ENCODE measurements at regions not wholly inside any gene's neighbourhood (a gene's known extent, or its start where the extent isn't known, plus 50 kb on each side); places are given as distances from the start of the nearest gene placed in this dataset.

GRCh38 chr5:10857338-10857733 lies 96.3 kb upstream of the DAP start:
- Histone ChIP-seq H3K27ac (replicated peaks; ENCODE audit: low read length) (peak overlapping the region; percentile 9), H3K14ac (ENCODE audit: low read length) (no peak overlapping the region), H2BK5ac (ENCODE audit: low read length) (peak overlapping the region; percentile 35), H2BK12ac (ENCODE audit: low read length) (peak overlapping the region; percentile 76), H4K91ac (ENCODE audit: low read depth, low read length, poor library complexity) (no peak overlapping the region), H2BK15ac (ENCODE audit: low read length) (no peak overlapping the region), H3K9me3 (replicated peaks in 1 of 2; ENCODE audit: control insufficient read depth in 2 of 2, insufficient read depth in 1 of 2, low read depth in 1 of 2, low read length in 2 of 2) (peaks cover 0 to 2% of the 10 kb centered on the region in 2 donors), H3K23ac (ENCODE audit: low read depth, low read length, poor library complexity) (no peak overlapping the region), H2AFZ (ENCODE audit: low read length) (peak overlapping the region; percentile 87), H4K8ac (ENCODE audit: low read depth, low read length) (no peak overlapping the region), H3K4ac (ENCODE audit: low read length) (no peak overlapping the region), H3K18ac (ENCODE audit: low read length) (peak overlapping the region; percentile 73), H3K27me3 (ENCODE audit: control insufficient read depth in 3 of 3, insufficient read depth in 3 of 3, low read depth in 1 of 3, low read length in 3 of 3) (peaks cover 0 to 21% (median 20%) of the 10 kb centered on the region in 3 experiments), H3K4me3 (ENCODE audit: low read length in 2 of 2) (peak overlapping the region in 1 of 2 donors; percentile 26), H3K4me1 (ENCODE audit: control insufficient read depth in 2 of 2, insufficient read depth in 1 of 2, low read depth in 1 of 2, low read length in 2 of 2) (peaks cover 14 to 36% of the 10 kb centered on the region in 2 donors), H3K9ac (ENCODE audit: low read depth, low read length, poor library complexity) (no peak overlapping the region), H2AK5ac (ENCODE audit: low read depth, low read length) (peak overlapping the region; percentile 22), H3K36me3 (replicated peaks in 1 of 2; ENCODE audit: control insufficient read depth in 2 of 2, insufficient read depth in 2 of 2, low read length in 2 of 2) (no peaks in the 10 kb centered on the region), H3K4me2 (ENCODE audit: insufficient read depth, low read length, poor library complexity, severe bottlenecking) (no peak overlapping the region), H3K79me1 (ENCODE audit: low read depth, low read length) (no peaks in the 10 kb centered on the region), H2BK120ac (ENCODE audit: low read depth, low read length) (peak overlapping the region; percentile 20)
- DNase-seq (ENCODE audit: low spot score), result no peak
- WGBS, 2 donors (ENCODE audit: extremely low coverage in 2 of 2, insufficient read length in 2 of 2, insufficient replicate concordance in 1 of 2), result no CpG with 5 or more reads among the region's 11 CpGs

- Histone ChIP-seq H2BK5ac (ENCODE audit: low read length) (no peak overlapping the region), H3K9ac (ENCODE audit: low read depth, low read length, poor library complexity) (peak overlapping the region; percentile 80), H3K18ac (ENCODE audit: low read length) (peak overlapping the region; percentile 90), H3K79me1 (ENCODE audit: low read depth, low read length) (no peaks in the 10 kb centered on the region), H3K23ac (ENCODE audit: low read depth, low read length, poor library complexity) (no peak overlapping the region), H3K27me3 (ENCODE audit: control insufficient read depth in 3 of 3, insufficient read depth in 3 of 3, low read depth in 1 of 3, low read length in 3 of 3) (peaks cover 0 to 21% (median 20%) of the 10 kb centered on the region in 3 experiments), H2AK5ac (ENCODE audit: low read depth, low read length) (peak overlapping the region; percentile 66), H3K27ac (replicated peaks; ENCODE audit: low read length) (peak overlapping the region; percentile 71), H2BK120ac (ENCODE audit: low read depth, low read length) (no peak overlapping the region), H4K8ac (ENCODE audit: low read depth, low read length) (no peak overlapping the region), H2BK12ac (ENCODE audit: low read length) (peak overlapping the region; percentile 97), H3K4ac (ENCODE audit: low read length) (no peak overlapping the region), H2BK15ac (ENCODE audit: low read length) (no peak overlapping the region), H3K36me3 (replicated peaks in 1 of 2; ENCODE audit: control insufficient read depth in 2 of 2, insufficient read depth in 2 of 2, low read length in 2 of 2) (no peaks in the 10 kb centered on the region), H3K4me2 (ENCODE audit: insufficient read depth, low read length, poor library complexity, severe bottlenecking) (peak overlapping the region; percentile 38), H2AFZ (ENCODE audit: low read length) (peak overlapping the region; percentile 87), H3K4me3 (ENCODE audit: low read length in 2 of 2) (peak overlapping the region; percentile 13 to 26), H3K4me1 (ENCODE audit: control insufficient read depth in 2 of 2, insufficient read depth in 1 of 2, low read depth in 1 of 2, low read length in 2 of 2) (peaks cover 14 to 36% of the 10 kb centered on the region in 2 donors), H3K14ac (ENCODE audit: low read length) (no peak overlapping the region), H3K9me3 (replicated peaks in 1 of 2; ENCODE audit: control insufficient read depth in 2 of 2, insufficient read depth in 1 of 2, low read depth in 1 of 2, low read length in 2 of 2) (peaks cover 0 to 2% of the 10 kb centered on the region in 2 donors), H4K91ac (ENCODE audit: low read depth, low read length, poor library complexity) (peak overlapping the region; percentile 76)
- DNase-seq (ENCODE audit: low spot score), result peak; percentile 92
- no CpG with 5 or more reads among the region's 16 CpGs for WGBS, 2 donors (ENCODE audit: extremely low coverage in 2 of 2, insufficient read length in 2 of 2, insufficient replicate concordance in 1 of 2)
Measured at GRCh38 chr5:10856683-10857337, 95.8 kb upstream of the DAP start.

- H3K4me2 ChIP-seq (ENCODE audit: insufficient read depth, low read length, poor library complexity, severe bottlenecking), result no peak overlapping the region
- H3K9me3 ChIP-seq (replicated peaks in 1 of 2; ENCODE audit: control insufficient read depth in 2 of 2, insufficient read depth in 1 of 2, low read depth in 1 of 2, low read length in 2 of 2), result no peaks in the 10 kb centered on the region
- H2BK12ac ChIP-seq (ENCODE audit: low read length), result peak overlapping the region; percentile 91
- peak overlapping the region; percentile 69 for H2BK120ac ChIP-seq (ENCODE audit: low read depth, low read length)
- peak overlapping the region; percentile 13 for H2AFZ ChIP-seq (ENCODE audit: low read length)
- no peak overlapping the region for H3K27ac ChIP-seq (replicated peaks; ENCODE audit: low read length)
- H3K36me3 ChIP-seq (replicated peaks in 1 of 2; ENCODE audit: control insufficient read depth in 2 of 2, insufficient read depth in 2 of 2, low read length in 2 of 2), result no peaks in the 10 kb centered on the region
- no peak overlapping the region for H3K9ac ChIP-seq (ENCODE audit: low read depth, low read length, poor library complexity)
- no peak for DNase-seq (ENCODE audit: low spot score)
- H3K27me3 ChIP-seq (ENCODE audit: control insufficient read depth in 3 of 3, insufficient read depth in 3 of 3, low read depth in 1 of 3, low read length in 3 of 3), result peaks cover 0 to 21% (median 15%) of the 10 kb centered on the region in 3 experiments
- H3K4ac ChIP-seq (ENCODE audit: low read length), result no peak overlapping the region
- H3K4me1 ChIP-seq (ENCODE audit: control insufficient read depth in 2 of 2, insufficient read depth in 1 of 2, low read depth in 1 of 2, low read length in 2 of 2), result peaks cover 14 to 36% of the 10 kb centered on the region in 2 donors
- H3K18ac ChIP-seq (ENCODE audit: low read length), result peak overlapping the region; percentile 76
- H2BK5ac ChIP-seq (ENCODE audit: low read length), result no peak overlapping the region
- H4K91ac ChIP-seq (ENCODE audit: low read depth, low read length, poor library complexity), result no peak overlapping the region
- WGBS, 2 donors (ENCODE audit: extremely low coverage in 2 of 2, insufficient read length in 2 of 2, insufficient replicate concordance in 1 of 2), result no CpG with 5 or more reads among the region's 5 CpGs
- H3K23ac ChIP-seq (ENCODE audit: low read depth, low read length, poor library complexity), result no peak overlapping the region
- H2BK15ac ChIP-seq (ENCODE audit: low read length), result peak overlapping the region; percentile 49
- H3K14ac ChIP-seq (ENCODE audit: low read length), result no peak overlapping the region
- no peaks in the 10 kb centered on the region for H3K79me1 ChIP-seq (ENCODE audit: low read depth, low read length)
- H3K4me3 ChIP-seq (ENCODE audit: low read length in 2 of 2), result no peak overlapping the region
- no peak overlapping the region for H4K8ac ChIP-seq (ENCODE audit: low read depth, low read length)
- peak overlapping the region; percentile 89 for H2AK5ac ChIP-seq (ENCODE audit: low read depth, low read length)
Measured at GRCh38 chr5:10856071-10856470, 95.0 kb upstream of the DAP start.

- H2BK5ac ChIP-seq (ENCODE audit: low read length), result no peak overlapping the region
- H2AFZ ChIP-seq (ENCODE audit: low read length), result no peak overlapping the region
- H3K27me3 ChIP-seq (ENCODE audit: control insufficient read depth in 3 of 3, insufficient read depth in 3 of 3, low read depth in 1 of 3, low read length in 3 of 3), result peaks cover 0 to 21% (median 13%) of the 10 kb centered on the region in 3 experiments
- H3K9ac ChIP-seq (ENCODE audit: low read depth, low read length, poor library complexity), result no peak overlapping the region
- no peak overlapping the region for H2AK5ac ChIP-seq (ENCODE audit: low read depth, low read length)
- peaks cover 10 to 32% of the 10 kb centered on the region in 2 donors for H3K4me1 ChIP-seq (ENCODE audit: control insufficient read depth in 2 of 2, insufficient read depth in 1 of 2, low read depth in 1 of 2, low read length in 2 of 2)
- H4K91ac ChIP-seq (ENCODE audit: low read depth, low read length, poor library complexity), result no peak overlapping the region
- DNase-seq (ENCODE audit: low spot score), result no peak
- H3K4ac ChIP-seq (ENCODE audit: low read length), result no peak overlapping the region
- no peaks in the 10 kb centered on the region for H3K36me3 ChIP-seq (replicated peaks in 1 of 2; ENCODE audit: control insufficient read depth in 2 of 2, insufficient read depth in 2 of 2, low read length in 2 of 2)
- no peak overlapping the region for H4K8ac ChIP-seq (ENCODE audit: low read depth, low read length)
- no CpG with 5 or more reads among the region's 4 CpGs for WGBS, 2 donors (ENCODE audit: extremely low coverage in 2 of 2, insufficient read length in 2 of 2, insufficient replicate concordance in 1 of 2)
- H2BK12ac ChIP-seq (ENCODE audit: low read length), result no peak overlapping the region
- peak overlapping the region; percentile 33 for H3K18ac ChIP-seq (ENCODE audit: low read length)
- no peak overlapping the region for H3K4me2 ChIP-seq (ENCODE audit: insufficient read depth, low read length, poor library complexity, severe bottlenecking)
- H2BK15ac ChIP-seq (ENCODE audit: low read length), result no peak overlapping the region
- no peaks in the 10 kb centered on the region for H3K9me3 ChIP-seq (replicated peaks in 1 of 2; ENCODE audit: control insufficient read depth in 2 of 2, insufficient read depth in 1 of 2, low read depth in 1 of 2, low read length in 2 of 2)
- H3K23ac ChIP-seq (ENCODE audit: low read depth, low read length, poor library complexity), result no peak overlapping the region
- H3K27ac ChIP-seq (replicated peaks; ENCODE audit: low read length), result no peak overlapping the region
- no peak overlapping the region for H3K14ac ChIP-seq (ENCODE audit: low read length)
- H2BK120ac ChIP-seq (ENCODE audit: low read depth, low read length), result no peak overlapping the region
- no peak overlapping the region for H3K4me3 ChIP-seq (ENCODE audit: low read length in 2 of 2)
- no peaks in the 10 kb centered on the region for H3K79me1 ChIP-seq (ENCODE audit: low read depth, low read length)
Measured at GRCh38 chr5:10854506-10855277, 93.7 kb upstream of the DAP start.
